HG03558 (cell line): ENCODE measurements at regions not wholly inside any gene's neighbourhood (a gene's known extent, or its start where the extent isn't known, plus 50 kb on each side); places are given as distances from the start of the nearest gene placed in this dataset.
"Not testable (repeated sequence)": the region's sequence is repeated elsewhere in the genome, so short reads cannot be mapped to it uniquely, and the experiment has no call there.

Source experiments
- ATAC-seq: cut with Tn5 transposase; IDR thresholded peaks from one replicate; pipeline ENCODE4 v1.9.1; 2021; ENCODE audit warnings: moderate number of reproducible peaks; ENCODE audit not compliant: unreplicated experiment; ENCODE audit errors: extremely low read depth

DNA sequence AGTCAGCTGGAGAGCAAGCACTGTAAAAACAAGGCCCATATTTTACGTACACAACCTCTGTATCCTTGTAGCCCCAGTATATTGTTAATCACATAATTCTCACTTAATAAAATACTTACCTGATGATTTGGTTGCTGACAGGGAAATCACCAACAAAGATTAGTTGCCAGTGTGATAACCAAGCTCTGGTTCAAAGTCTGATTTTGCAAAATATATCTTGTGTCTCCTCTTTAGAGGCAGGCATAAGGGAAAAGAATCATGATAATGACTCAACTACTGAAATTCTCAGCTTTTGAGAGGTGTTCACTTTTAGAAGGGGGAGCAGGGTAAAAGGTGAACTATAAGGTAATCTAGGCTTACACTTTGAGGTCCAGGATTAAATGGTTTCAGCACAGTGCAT lies 351.1 kb upstream of the CD180 start:
- ATAC-seq: no peak

DNA sequence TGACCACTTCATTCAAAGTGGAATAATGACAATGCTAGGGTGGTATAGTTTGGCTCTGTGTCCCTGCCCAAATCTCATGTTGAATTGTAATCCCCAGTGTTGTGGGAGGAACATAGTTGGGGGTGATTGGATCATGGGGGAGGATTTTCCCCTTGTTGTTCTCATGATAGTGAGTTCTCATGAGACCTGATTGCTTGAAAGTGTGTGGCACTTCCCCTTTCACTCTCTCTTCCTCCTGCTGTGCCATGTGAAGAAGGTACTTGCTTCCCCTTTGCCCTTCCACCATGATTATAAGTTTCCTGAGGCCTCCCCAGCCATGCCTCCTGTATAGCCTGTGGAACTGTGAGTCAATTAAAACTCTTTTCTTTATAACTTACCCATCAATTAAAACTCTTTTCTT lies 348.3 kb upstream of the CD180 start:
- not testable (repeated sequence) for ATAC-seq

- ATAC-seq: no peak
Observed at GRCh38 chr5:67543720-67544270, 347.2 kb upstream of the CD180 start.

- no peak for ATAC-seq
Observed at GRCh38 chr5:67542479-67542878, 345.9 kb upstream of the CD180 start.

GRCh38 chr5:67541875-67542274 lies 345.3 kb upstream of the CD180 start:
- ATAC-seq: no peak

- no peak for ATAC-seq
Observed at GRCh38 chr5:67538855-67539506, 342.4 kb upstream of the CD180 start.

DNA sequence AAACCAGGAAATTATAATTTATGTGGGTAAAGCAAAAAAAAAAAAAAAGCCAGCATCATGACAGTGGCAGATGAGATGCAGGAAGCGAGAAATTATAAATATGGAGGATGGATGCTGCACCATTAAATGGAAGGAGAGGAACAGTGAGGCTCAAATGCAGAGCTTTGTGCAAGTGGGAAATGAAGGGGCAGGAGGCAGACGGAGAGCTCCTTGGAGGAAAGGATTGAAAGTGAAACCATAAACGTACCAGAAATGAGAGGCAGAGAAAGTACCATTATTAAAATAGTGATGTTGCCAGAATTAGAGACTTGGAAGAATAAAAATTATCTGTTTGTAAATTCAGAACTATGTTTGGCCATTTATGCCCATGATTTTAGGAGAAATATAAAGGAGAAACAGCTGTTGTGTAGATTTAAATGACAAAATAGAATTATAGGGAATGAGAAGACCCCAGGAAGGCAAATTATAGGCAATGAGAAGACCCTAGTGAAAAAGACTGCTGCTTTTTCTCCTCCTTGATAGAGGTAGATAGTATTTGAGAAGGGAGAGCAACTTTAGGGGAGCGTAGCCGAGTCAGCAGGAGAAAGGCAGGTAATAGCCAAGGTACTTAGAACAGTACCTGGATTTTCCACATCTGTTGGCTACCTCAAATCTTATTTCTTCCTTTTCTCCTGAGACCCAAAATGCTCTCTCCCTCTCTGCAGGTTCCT lies 341.0 kb upstream of the CD180 start:
- no peak for ATAC-seq

DNA sequence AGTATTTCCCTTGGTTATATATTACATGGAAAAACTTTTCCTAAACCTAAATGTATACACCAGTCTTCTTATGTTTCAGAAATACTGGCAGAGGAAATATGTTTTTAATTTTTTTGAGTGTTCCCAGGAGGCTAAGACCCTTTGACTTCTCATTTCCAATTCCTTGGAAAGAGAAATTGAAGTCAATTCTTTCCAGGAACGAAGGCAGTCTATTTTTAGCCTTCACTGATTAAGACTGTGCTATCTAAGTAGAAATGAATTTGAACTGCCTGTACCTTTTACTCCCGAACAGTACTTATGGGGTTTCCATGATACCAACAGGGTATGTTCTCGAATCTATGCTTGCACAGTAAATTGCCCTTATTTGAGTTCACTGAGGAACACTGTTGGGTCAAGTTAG lies 340.3 kb upstream of the CD180 start:
- ATAC-seq: no peak

DNA sequence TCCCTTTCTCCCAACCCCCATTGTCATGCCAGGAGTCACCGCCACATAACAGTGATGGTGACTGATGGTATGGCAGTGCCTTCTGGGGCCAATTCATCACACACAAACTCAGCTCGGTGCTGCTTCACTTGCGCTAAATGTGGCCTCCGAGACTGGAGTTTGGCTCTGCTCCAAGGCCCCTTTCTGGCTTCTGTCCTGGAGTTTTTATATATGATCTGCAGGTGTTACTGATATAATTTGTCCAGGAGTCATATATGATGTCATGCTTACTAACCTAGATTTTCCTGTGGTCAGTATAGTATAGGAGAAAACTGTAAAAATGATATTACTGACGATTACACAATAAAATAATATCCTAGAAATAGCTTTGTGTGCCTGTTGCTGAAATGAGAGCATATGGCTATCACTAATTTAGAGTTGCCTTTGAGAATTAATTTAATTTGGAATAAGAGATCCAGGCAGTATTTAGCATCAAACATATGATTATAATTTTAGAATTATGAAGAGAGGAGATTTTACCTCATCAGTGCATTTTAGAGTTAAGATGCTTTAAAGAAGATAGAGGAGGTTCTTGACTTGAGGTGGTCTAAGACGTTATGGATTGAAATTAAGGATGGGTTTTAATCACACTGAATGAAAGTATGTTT lies 334.1 kb upstream of the CD180 start:
- no peak for ATAC-seq

DNA sequence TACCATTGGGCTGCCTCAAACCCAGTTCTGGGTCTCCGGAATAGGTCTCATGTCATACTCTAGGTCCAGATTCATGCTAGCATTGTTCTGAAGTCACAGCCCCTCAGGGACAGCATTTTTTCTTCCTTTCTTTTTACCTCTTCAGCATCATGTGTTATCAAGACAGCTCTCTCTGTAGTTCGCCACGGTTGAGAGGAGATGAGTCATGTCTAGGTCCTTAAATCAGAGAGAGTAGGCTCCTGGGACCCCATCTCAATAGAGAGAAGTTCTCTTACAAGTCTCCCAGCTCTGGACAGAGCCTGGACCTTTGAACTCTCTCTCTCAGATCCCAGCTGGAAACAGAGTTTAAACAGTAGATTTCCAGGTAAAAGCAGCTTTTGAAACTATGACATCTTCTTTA lies 332.4 kb upstream of the CD180 start:
- no peak for ATAC-seq

GRCh38 chr5:67526793-67527192 lies 330.2 kb upstream of the CD180 start:
- no peak for ATAC-seq

- ATAC-seq: no peak
Observed at GRCh38 chr5:67520161-67520908, 323.7 kb upstream of the CD180 start.

DNA sequence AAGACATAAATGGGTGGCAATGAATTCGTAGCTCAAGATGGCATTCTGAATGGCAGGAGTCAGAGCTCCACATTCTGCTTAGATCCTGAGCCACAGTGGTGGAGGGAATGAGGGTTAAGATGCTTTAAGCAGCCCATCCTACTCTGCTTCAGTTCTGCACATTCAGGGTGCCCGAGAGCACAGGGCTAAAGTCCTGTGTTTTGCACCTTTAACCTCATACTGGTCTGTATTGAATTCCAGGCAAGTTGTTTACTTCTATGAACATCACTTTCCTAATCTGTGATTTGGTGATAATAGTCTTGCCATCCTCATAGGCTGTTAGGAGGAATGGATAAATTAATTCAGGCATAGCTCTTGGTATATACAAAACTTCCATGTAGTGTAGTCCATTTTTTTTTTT lies 321.6 kb upstream of the CD180 start:
- ATAC-seq: no peak

DNA sequence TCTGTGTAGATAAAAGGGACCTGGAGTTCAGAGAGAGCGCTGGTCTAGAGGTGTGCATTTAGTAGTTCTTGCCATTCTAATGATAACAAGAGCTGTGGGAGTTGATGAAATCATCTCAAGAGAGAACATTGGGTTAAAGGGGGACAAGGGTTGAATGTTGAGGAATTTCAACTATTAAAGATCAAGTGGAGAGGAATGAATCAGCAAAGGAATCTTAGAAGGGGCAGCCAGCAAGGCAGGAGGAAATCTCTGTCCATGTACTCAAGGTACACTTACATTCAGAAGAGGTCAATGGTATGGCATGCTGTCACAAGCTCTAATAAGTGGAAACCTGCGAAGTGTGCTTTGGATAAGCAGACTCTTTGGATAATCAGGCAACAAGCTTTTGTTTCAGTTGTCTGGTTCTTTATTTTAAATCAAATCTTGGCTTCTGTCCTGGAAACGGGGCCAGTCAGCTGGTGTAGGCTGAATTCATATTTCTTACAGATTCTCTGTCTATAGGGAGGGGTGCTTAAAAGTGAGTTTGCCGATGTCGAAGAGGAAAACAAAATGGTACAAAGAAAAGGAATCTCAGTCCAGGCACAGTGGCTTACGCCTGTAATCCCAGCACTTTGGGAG lies 320.5 kb upstream of the CD180 start:
- no peak for ATAC-seq

DNA sequence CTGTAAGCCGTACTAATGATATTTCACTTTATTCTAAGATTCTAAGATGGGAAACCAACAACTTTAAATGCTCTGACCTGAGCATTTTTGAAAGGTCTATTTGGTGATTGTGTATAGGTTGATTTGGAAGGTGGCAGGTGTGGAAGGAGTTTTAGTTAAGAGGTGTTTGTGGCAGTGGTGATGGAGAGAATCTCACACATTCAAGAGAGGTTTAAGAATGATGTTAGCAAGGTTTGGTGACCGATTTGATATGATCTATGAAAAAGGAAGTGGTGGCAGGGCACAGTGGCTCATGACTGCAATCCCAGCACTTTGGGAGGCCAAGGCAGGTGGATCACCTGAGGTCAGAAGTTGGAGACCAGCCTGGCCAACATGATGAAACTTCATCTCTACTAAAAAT lies 319.2 kb upstream of the CD180 start:
- no peak for ATAC-seq

DNA sequence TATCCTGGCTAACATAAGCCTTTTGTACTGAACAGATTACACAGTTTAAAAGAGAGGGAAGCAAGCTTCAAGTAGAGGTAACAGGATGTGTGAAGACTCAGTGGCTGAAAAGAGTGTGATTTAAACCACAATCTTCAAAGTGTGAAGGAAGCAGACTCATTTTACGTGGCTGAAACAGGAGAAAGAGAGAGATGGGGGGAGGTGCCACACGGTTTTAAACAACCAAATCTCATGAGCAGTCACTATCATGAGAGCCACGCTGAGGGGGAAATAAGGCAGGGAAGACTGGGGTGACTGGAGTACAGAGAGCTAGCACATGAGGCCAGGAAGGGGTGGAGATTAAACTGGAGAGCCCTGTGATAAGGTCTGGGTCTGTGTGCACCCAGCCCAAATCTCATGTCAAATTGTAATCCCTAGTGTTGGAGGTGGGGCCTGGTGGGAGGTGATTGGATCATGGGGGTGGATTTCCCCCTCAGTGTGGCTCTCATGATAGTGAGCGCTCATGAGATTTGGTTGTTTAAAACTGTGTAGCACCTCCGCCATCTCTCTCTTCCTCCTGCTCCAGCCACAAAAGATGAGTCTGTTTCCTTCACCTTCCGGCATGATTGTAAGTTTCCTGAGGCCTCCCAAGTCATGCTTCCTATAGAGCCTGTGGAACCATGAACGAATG lies 318.6 kb upstream of the CD180 start:
- no peak for ATAC-seq

- no peak for ATAC-seq
Observed at GRCh38 chr5:67512758-67513157, 316.2 kb upstream of the CD180 start.

- ATAC-seq: no peak
Observed at GRCh38 chr5:67511911-67512310, 315.3 kb upstream of the CD180 start.

DNA sequence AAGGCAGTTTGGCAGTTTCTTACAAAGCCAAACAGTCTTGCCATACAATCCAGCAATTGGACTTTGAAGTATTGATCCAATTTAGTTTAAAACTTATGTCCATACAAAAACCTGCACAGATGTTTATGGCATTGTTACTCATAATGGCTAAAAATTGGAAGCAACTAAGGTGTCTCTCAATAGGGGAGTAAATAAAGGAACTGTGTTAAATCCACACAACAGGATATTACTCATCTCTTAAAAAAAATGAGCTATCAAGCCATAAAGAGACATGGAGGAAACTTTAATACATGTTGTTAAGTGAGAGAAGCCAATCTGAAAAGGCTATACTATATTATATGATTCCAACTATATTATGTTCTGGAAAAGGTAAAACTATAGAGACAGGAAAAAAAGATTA lies 313.6 kb upstream of the CD180 start:
- ATAC-seq: no peak
